Uterus (tissue), 2 donors: ENCODE measurements at regions not wholly inside any gene's neighbourhood (a gene's known extent, or its start where the extent isn't known, plus 50 kb on each side); places are given as distances from the start of the nearest gene placed in this dataset.

Source experiments
- POLR2A ChIP-seq, 2 donors: fragments of 450-650 bp; IDR thresholded peaks; one replicate each; pipeline ENCODE4 v1.6.1; 2016; ENCODE audit warnings: antibody characterized with exemption in 2 of 2, mild to moderate bottlenecking in 1 of 2, moderate library complexity in 1 of 2
- TF ChIP-seq, protein P1 (sequence below), 4 experiments: fragments of 200-600 bp in 2 of 4; fragments of 450-650 bp in 2 of 4; sonication (generic) in 2 of 4; IDR thresholded peaks; one replicate each; pipeline ENCODE4 v1.5.1; 2016 to 2019; ENCODE audit warnings: antibody characterized with exemption in 4 of 4, mild to moderate bottlenecking in 2 of 4, moderate library complexity in 1 of 4

DNA sequence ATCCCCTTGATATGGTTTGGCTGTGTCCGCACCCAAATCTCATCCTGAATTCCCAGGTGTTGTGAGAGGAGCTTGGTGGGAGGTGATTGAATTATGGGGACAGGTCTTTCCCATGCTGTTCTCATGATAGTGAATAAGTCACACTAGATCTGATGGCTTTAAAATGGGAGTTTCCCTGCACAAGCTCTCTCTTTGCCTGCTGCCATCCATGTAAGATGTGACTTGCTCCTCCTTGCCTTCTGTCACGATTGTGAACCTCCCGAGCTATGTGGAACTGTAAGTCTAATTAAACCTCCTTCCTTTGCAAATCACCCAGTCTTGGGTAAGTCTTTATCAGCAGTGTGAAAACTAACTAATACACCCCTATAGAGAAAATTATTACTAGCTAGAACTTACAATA lies 959.5 kb upstream of the ADGRL2 start:
- TF ChIP-seq, protein P1, sequence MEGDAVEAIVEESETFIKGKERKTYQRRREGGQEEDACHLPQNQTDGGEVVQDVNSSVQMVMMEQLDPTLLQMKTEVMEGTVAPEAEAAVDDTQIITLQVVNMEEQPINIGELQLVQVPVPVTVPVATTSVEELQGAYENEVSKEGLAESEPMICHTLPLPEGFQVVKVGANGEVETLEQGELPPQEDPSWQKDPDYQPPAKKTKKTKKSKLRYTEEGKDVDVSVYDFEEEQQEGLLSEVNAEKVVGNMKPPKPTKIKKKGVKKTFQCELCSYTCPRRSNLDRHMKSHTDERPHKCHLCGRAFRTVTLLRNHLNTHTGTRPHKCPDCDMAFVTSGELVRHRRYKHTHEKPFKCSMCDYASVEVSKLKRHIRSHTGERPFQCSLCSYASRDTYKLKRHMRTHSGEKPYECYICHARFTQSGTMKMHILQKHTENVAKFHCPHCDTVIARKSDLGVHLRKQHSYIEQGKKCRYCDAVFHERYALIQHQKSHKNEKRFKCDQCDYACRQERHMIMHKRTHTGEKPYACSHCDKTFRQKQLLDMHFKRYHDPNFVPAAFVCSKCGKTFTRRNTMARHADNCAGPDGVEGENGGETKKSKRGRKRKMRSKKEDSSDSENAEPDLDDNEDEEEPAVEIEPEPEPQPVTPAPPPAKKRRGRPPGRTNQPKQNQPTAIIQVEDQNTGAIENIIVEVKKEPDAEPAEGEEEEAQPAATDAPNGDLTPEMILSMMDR (IDR thresholded peaks at IDR 0.05), result no peak
- no peak for TF ChIP-seq POLR2A (IDR thresholded peaks at IDR 0.05)
